ENCODE measurements at regions not wholly inside any gene's neighbourhood (a gene's known extent, or its start where the extent isn't known, plus 50 kb on each side); places are given as distances from the start of the nearest gene placed in this dataset.

DNA sequence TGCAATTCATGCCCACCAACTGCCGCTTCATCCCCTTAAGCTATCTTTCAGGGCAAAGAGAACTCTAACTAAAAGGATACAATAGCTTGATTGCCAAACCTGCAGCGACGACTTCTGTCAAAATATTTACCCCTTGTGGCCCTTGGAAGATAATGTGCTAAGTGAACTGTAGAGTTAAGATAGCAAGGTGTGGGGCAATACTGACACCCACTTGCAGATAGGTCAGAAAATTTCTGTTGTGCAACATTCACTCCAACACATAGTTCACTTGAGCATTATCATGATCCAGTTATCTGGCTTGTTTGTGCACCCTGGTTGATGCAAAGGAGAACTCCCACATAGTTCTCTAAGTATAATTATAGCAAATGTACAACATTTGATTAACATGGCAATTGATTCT, 55.6 kb downstream of the RHOXF2B start:
- Histone ChIP-seq H3K9me3 (no peaks in the 10 kb centered on the region), H3K27ac (no peak overlapping the region), H3K27me3 (peaks cover 19% of the 10 kb centered on the region), H3K36me3 (no peaks in the 10 kb centered on the region), H3K4me1 (no peaks in the 10 kb centered on the region), H3K4me3 (no peak overlapping the region)
- in situ Hi-C loops (cut with MboI; ENCODE audit: low pct_ligation_motif_present in 1 of 4, low pct_unique_long_range_greater_than_20kb in 1 of 4, low sequenced_read_pairs in 3 of 4), result no loop called here
- intact Hi-C loops (cut with DNase I; ENCODE audit: low total_unique reads), result no loop called here
- TF ChIP-seq, protein P1, sequence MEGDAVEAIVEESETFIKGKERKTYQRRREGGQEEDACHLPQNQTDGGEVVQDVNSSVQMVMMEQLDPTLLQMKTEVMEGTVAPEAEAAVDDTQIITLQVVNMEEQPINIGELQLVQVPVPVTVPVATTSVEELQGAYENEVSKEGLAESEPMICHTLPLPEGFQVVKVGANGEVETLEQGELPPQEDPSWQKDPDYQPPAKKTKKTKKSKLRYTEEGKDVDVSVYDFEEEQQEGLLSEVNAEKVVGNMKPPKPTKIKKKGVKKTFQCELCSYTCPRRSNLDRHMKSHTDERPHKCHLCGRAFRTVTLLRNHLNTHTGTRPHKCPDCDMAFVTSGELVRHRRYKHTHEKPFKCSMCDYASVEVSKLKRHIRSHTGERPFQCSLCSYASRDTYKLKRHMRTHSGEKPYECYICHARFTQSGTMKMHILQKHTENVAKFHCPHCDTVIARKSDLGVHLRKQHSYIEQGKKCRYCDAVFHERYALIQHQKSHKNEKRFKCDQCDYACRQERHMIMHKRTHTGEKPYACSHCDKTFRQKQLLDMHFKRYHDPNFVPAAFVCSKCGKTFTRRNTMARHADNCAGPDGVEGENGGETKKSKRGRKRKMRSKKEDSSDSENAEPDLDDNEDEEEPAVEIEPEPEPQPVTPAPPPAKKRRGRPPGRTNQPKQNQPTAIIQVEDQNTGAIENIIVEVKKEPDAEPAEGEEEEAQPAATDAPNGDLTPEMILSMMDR (IDR thresholded peaks at IDR 0.05), result no peak
- no peak for TF ChIP-seq EP300 (IDR thresholded peaks at IDR 0.05; ENCODE audit: low read depth)
- no peak for TF ChIP-seq POLR2A (IDR thresholded peaks at IDR 0.05)
- TF ChIP-seq POLR2AphosphoS5 (IDR thresholded peaks at IDR 0.05), result no peak
- no peak for DNase-seq
- WGBS, 2 donors (ENCODE audit: low coverage in 1 of 2), result 57% methylated on average over 3 of the region's 3 CpGs; no CpG with 5 or more reads in 1 of the 2 donors

DNA sequence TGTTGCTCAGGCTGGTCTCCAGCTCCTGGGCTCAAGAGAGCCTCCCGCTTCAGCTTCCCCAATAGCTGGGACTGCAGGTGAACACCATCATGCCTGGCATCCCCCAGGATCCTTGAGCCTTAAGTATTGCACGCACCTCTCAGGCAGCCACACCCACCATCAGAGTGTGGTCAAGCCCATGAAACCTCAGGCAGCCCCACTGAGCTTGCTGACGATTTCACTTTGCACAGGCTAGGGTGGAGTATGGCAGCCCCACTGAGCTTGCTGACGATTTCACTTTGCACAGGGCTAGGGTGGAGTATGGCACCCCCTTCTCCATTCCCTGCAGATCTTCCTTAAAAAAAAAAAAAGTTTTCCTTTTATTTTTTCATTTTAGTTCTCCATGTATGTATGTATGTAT, 57.2 kb downstream of the RHOXF2B start:
- no peak for DNase-seq
- Histone ChIP-seq H3K9me3 (no peaks in the 10 kb centered on the region), H3K27ac (no peak overlapping the region), H3K27me3 (peaks cover 36% of the 10 kb centered on the region), H3K4me1 (peaks cover 0 to 6% (median 0%) of the 10 kb centered on the region in 4 donors), H3K4me3 (no peak overlapping the region), H3K36me3 (no peaks in the 10 kb centered on the region)
- TF ChIP-seq POLR2A (IDR thresholded peaks at IDR 0.05) (no peak), POLR2AphosphoS5 (IDR thresholded peaks at IDR 0.05) (no peak), EP300 (IDR thresholded peaks at IDR 0.05; ENCODE audit: low read depth) (no peak)
- TF ChIP-seq, protein P1 (IDR thresholded peaks at IDR 0.05), result no peak
- in situ Hi-C loops (cut with MboI; ENCODE audit: low pct_ligation_motif_present in 1 of 4, low pct_unique_long_range_greater_than_20kb in 1 of 4, low sequenced_read_pairs in 3 of 4) (no loop called here), intact Hi-C loops (cut with DNase I; ENCODE audit: low total_unique reads) (no loop called here)
- WGBS, 2 donors (ENCODE audit: low coverage in 1 of 2), result 71% methylated on average over 4 of the region's 4 CpGs; no CpG with 5 or more reads in 1 of the 2 donors

DNA sequence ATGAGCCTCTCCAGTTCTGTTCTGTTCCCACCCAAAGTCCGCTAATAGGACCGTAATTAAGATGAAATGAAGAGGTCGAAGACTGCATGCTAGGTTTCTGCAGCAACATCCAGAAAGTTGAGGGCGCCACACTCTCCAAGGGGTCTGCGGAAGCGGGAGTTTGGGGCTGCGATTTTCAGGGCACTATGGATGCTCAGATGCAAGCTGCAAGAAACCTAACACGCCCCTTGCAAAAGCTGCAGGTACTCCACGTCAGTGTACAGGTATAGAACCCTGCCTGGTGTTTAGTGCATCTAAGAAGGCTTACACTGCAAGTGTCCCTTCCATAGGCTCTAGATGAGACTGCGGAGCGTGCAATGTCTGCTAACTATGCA, 61.4 kb downstream of the RHOXF2B start:
- Histone ChIP-seq H3K27ac (no peak overlapping the region), H3K9me3 (no peaks in the 10 kb centered on the region), H3K27me3 (peaks cover 42% of the 10 kb centered on the region), H3K4me1 (peaks cover 0 to 9% (median 0%) of the 10 kb centered on the region in 4 donors), H3K4me3 (peak overlapping the region in 1 of 4 donors; percentile 38), H3K36me3 (no peaks in the 10 kb centered on the region)
- TF ChIP-seq POLR2A (IDR thresholded peaks at IDR 0.05), result no peak
- TF ChIP-seq POLR2AphosphoS5 (IDR thresholded peaks at IDR 0.05), result no peak
- TF ChIP-seq, protein P1 (IDR thresholded peaks at IDR 0.05), result no peak
- no peak for TF ChIP-seq EP300 (IDR thresholded peaks at IDR 0.05; ENCODE audit: low read depth)
- 57% methylated on average over 11 of the region's 11 CpGs; no CpG with 5 or more reads in 1 of the 2 donors for WGBS, 2 donors (ENCODE audit: low coverage in 1 of 2)
- intact Hi-C loops (cut with DNase I; ENCODE audit: low total_unique reads) (no loop called here), in situ Hi-C loops (cut with MboI; ENCODE audit: low pct_ligation_motif_present in 1 of 4, low pct_unique_long_range_greater_than_20kb in 1 of 4, low sequenced_read_pairs in 3 of 4) (no loop called here)
- no peak for DNase-seq

DNA sequence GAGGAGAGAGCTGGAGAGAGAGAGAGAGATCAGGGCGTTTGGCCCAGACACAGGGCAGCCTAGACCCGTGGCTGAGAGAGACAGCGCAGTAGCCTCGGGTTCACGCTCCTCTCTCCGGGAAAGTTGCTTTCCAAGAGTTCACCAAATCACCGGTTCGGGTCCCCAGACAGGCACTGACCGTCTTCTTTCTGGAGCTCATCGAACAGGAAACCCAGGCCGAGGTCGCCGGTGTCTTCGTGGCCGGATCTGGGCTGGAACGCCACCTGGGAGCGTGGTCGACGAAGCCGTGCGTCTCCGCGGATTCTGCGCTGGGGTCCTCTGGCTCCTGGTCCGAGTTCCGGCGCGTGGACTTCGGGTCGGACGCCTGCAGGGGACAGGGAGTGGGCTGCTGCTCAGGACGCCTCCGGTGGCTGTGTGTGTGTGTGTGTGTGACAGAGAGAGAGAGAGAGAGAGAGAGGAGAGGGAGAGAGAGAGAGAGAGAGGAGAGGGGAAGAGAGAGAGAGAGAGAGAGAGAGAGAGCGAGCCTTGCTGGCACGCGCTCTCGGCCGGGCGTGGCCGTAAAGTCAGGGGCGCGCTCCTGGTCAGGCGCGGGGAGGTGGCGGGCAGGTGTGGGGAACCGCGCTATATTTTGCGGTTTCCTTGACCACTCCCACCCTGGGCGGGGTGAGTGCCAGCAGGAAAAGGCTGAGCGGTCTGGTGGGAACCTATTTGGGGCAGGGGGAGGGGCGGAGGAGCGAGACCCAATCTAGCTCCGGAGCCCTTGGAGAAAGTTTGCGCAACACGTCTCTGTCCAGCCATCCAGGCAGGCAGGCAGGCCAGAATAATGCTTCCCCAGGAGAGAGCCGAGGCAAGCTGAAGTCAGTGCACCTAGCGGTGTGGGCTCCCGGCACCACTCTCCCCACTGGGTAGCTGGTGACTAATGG, 62.1 kb downstream of the RHOXF2B start:
- Histone ChIP-seq H3K4me3 (peak overlapping the region in 2 of 4 donors; percentile 3 to 38), H3K4me1 (peaks cover 0 to 9% (median 0%) of the 10 kb centered on the region in 4 donors), H3K9me3 (no peaks in the 10 kb centered on the region), H3K27ac (no peak overlapping the region), H3K27me3 (peaks cover 42% of the 10 kb centered on the region), H3K36me3 (no peaks in the 10 kb centered on the region)
- 52% methylated on average over 58 of the region's 58 CpGs; no CpG with 5 or more reads in 1 of the 2 donors for WGBS, 2 donors (ENCODE audit: low coverage in 1 of 2)
- DNase-seq, result no peak
- intact Hi-C loops (cut with DNase I; ENCODE audit: low total_unique reads) (no loop called here), in situ Hi-C loops (cut with MboI; ENCODE audit: low pct_ligation_motif_present in 1 of 4, low pct_unique_long_range_greater_than_20kb in 1 of 4, low sequenced_read_pairs in 3 of 4) (no loop called here)
- TF ChIP-seq EP300 (IDR thresholded peaks at IDR 0.05; ENCODE audit: low read depth), result no peak
- TF ChIP-seq POLR2A (IDR thresholded peaks at IDR 0.05), result no peak
- no peak for TF ChIP-seq POLR2AphosphoS5 (IDR thresholded peaks at IDR 0.05)
- TF ChIP-seq, protein P1 (IDR thresholded peaks at IDR 0.05), result no peak

Measured in transverse colon (tissue), 4 donors.